ENCODE measurements at regions not wholly inside any gene's neighbourhood (a gene's known extent, or its start where the extent isn't known, plus 50 kb on each side); places are given as distances from the start of the nearest gene placed in this dataset.

DNA sequence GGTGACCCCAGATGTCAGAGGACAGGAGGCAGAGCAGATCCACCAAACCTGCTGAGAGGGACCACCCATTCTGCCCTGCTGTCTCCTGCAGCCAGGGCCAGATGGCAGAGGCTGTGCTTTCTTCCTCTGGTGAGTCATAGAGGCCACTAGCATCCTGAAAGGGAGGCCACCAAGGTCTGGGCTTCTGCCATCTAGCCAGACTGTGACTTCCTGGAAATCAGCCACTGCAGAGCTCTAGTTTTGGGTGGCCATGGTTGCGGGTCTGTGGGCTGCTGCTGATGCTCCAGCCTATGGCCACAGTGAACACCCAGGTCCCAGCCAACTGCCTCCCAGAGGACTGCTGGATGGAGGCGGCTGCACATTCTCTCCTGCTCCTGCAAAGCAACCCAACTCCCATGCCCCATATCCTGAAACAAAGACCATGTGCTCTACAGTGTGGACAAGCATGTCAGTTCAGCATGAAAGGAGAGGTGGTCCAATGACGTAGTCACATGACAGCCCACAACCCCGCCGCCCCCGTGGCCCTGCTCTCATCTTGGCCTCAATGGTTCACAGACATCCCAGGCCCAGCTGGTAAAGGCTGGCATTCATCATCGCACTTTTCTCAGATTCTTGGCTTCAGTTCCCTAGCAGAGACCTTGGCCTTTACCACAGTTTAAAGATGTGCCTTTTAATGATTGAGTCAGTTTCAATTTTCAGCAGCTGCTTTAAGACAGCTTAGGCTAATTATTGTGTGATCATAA, 73.9 kb upstream of the CXCL12 start:
- no peak for TF ChIP-seq CTCF (IDR thresholded peaks at IDR 0.05)
- TF ChIP-seq POLR2A (IDR thresholded peaks at IDR 0.05) = no peak

All from prostate gland (tissue), 2 donors.